Prostate gland (tissue), 2 donors: ENCODE measurements at regions not wholly inside any gene's neighbourhood (a gene's known extent, or its start where the extent isn't known, plus 50 kb on each side); places are given as distances from the start of the nearest gene placed in this dataset.

Experiments used
- DNase-seq: peaks from one replicate; pipeline ENCODE4 v3.0.0-alpha.2; 2019; ENCODE audit warnings: low spot score
- H3K27ac ChIP-seq, 2 donors: fragments of 200-600 bp; sonication (generic); 2 replicates each; pipeline ENCODE4 v1.5.1; 2017 to 2019
- H3K27me3 ChIP-seq: fragments of 200-600 bp; sonication (generic); replicated peaks from 2 replicates; pipeline ENCODE4 v1.5.1; 2019; ENCODE audit not compliant: insufficient read depth
- H3K36me3 ChIP-seq, 2 donors: fragments of 200-600 bp; sonication (generic); 1 replicate in 1 of 2; 2 replicates in 1 of 2; pipeline versions ENCODE4 v1.5.1 to v1.8.1; 2017 to 2019
- H3K4me1 ChIP-seq: fragments of 200-600 bp; sonication (generic); replicated peaks from 2 replicates; pipeline ENCODE4 v1.5.1; 2019
- H3K4me3 ChIP-seq, 2 donors: fragments of 200-600 bp; sonication (generic); 2 replicates each; pipeline ENCODE4 v1.5.1; 2017 to 2019
- H3K9me3 ChIP-seq: fragments of 200-600 bp; sonication (generic); 2 replicates; pipeline ENCODE4 v1.5.1; 2017
- CTCF ChIP-seq, 4 experiments: fragments of 200-600 bp in 2 of 4; fragments of 450-650 bp in 2 of 4; sonication (generic) in 2 of 4; IDR thresholded peaks; 1 replicate in 3 of 4; 2 replicates in 1 of 4; pipeline ENCODE4 v1.5.1; 2016 to 2019; ENCODE audit warnings: antibody characterized with exemption in 4 of 4, mild to moderate bottlenecking in 2 of 4, moderate library complexity in 2 of 4
- POLR2A ChIP-seq: fragments of 450-650 bp; IDR thresholded peaks from one replicate; pipeline ENCODE4 v1.6.1; 2016; ENCODE audit warnings: antibody characterized with exemption, mild to moderate bottlenecking
- POLR2AphosphoS5 ChIP-seq: sonication (generic); formaldehyde crosslinking; IDR thresholded peaks from one replicate; pipeline ENCODE4 v1.6.1; 2017; ENCODE audit warnings: antibody characterized with exemption
- WGBS: methylation state at CpG from one replicate; pipeline ENCODE4 v1.1.5; 2018; 5-methylcytosine and 5-hydroxymethylcytosine counted together
- intact Hi-C: fragments of 100-400 bp; cut with DNase I; formaldehyde crosslinking; loops from one replicate; pipeline ENCODE4 v1.14.2; 2022

GRCh38 chr1:30411206-30411605 lies 312.2 kb downstream of the MATN1 start:
- Histone ChIP-seq H3K4me1 (no peaks in the 10 kb centered on the region), H3K27ac (no peak overlapping the region), H3K4me3 (no peak overlapping the region), H3K27me3 (no peaks in the 10 kb centered on the region), H3K9me3 (no peaks in the 10 kb centered on the region), H3K36me3 (no peaks in the 10 kb centered on the region)
- intact Hi-C loops: no loop called here
- WGBS: 77% methylated on average over 9 of the region's 9 CpGs
- no peak for TF ChIP-seq CTCF (IDR thresholded peaks at IDR 0.05)
- TF ChIP-seq POLR2A: no peak
- no peak for TF ChIP-seq POLR2AphosphoS5
- peak; percentile 1 for DNase-seq

- H3K4me3 ChIP-seq: no peak overlapping the region
- no peak for TF ChIP-seq CTCF (IDR thresholded peaks at IDR 0.05)
- TF ChIP-seq POLR2A: no peak
- no peak for TF ChIP-seq POLR2AphosphoS5
- no peak overlapping the region for H3K27ac ChIP-seq
- no peaks in the 10 kb centered on the region for H3K36me3 ChIP-seq
- intact Hi-C loops: no loop called here
- no peaks in the 10 kb centered on the region for H3K27me3 ChIP-seq
- 87% methylated on average over 9 of the region's 9 CpGs for WGBS
- no peaks in the 10 kb centered on the region for H3K4me1 ChIP-seq
- H3K9me3 ChIP-seq: no peaks in the 10 kb centered on the region
- DNase-seq: peak; percentile 2
Measured at GRCh38 chr1:30410153-30410851, 313.1 kb downstream of the MATN1 start.

- Histone ChIP-seq H3K27me3 (no peaks in the 10 kb centered on the region), H3K4me1 (no peaks in the 10 kb centered on the region), H3K27ac (no peak overlapping the region), H3K9me3 (no peaks in the 10 kb centered on the region), H3K36me3 (no peaks in the 10 kb centered on the region), H3K4me3 (no peak overlapping the region)
- 82% methylated on average over 5 of the region's 5 CpGs for WGBS
- TF ChIP-seq POLR2A (no peak), POLR2AphosphoS5 (no peak), CTCF (IDR thresholded peaks at IDR 0.05) (no peak)
- DNase-seq: peak; percentile 1
- intact Hi-C loops: no loop called here
Measured at GRCh38 chr1:30409476-30410152, 313.8 kb downstream of the MATN1 start.

- Histone ChIP-seq H3K4me3 (no peak overlapping the region), H3K27me3 (no peaks in the 10 kb centered on the region), H3K4me1 (no peaks in the 10 kb centered on the region), H3K27ac (no peak overlapping the region), H3K36me3 (no peaks in the 10 kb centered on the region), H3K9me3 (no peaks in the 10 kb centered on the region)
- no peak for DNase-seq
- WGBS: 74% methylated on average over 9 of the region's 9 CpGs
- intact Hi-C loops: no loop called here
- no peak for TF ChIP-seq POLR2AphosphoS5
- no peak for TF ChIP-seq POLR2A
- TF ChIP-seq CTCF (IDR thresholded peaks at IDR 0.05): no peak
Measured at GRCh38 chr1:30407865-30408580, 315.4 kb downstream of the MATN1 start.
